GM18870 (cell line): ENCODE measurements at regions not wholly inside any gene's neighbourhood (a gene's known extent, or its start where the extent isn't known, plus 50 kb on each side); places are given as distances from the start of the nearest gene placed in this dataset.

Experiments used
- ATAC-seq: cut with Tn5 transposase; IDR thresholded peaks from one replicate; pipeline ENCODE4 v1.9.1; 2021; ENCODE audit warnings: moderate library complexity; ENCODE audit not compliant: unreplicated experiment

DNA sequence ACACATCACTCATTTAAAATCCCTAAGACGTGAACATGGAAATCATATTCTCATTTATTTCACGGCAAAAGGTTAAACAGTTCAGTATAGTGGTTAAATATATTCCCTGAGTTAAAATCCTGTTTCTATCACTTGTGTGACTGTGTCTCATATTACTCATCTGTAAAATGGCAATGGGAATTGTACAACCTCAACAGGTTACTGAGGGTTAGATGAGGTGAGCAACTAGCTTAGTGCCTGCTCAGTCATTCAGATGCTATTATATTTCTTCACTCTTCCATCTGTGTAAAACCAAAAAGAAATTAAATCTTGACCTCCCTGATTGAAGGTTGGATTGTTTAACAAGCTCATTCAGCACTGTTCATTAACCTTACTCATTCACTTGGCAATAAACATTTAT is 212.4 kb upstream of the STK17B start:
- no peak for ATAC-seq

DNA sequence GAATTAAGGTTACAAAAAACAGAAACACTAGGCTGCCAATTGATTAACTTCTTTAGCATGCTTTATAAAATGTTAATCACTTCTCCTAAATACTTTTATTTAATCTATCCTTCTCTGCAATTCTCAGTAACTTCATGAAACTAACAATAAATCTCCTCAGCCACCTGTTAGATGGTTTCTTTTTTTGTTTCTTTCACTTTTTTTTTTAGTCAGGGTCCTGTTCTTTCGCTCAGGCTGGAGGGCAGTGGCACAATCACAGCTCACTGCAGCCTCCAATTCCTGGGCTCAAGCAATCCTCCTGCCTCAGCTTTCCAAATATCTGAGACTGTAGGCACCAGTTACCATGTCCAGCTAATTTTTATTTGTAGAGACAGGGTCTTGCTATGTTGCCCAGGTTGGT is 213.4 kb upstream of the STK17B start:
- no peak for ATAC-seq

DNA sequence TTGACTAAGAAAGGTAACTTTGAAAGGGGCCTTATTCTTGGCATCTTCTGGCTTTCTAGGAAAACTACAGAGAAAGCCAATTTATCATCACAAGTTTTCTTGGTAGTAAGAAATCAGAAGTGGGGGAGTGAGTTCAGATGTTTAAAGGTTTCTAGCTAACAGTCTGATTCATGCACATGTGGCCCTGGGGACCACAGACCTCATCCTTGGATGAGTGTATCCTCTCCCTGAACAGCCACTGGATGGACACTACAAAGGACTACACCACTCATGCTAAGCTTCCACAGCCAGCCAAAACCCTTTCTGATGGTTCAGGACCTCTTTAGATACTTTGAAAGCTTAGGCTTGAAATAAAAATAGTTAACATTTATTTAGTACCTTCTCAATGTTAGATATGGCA is 218.3 kb upstream of the STK17B start:
- ATAC-seq = no peak

DNA sequence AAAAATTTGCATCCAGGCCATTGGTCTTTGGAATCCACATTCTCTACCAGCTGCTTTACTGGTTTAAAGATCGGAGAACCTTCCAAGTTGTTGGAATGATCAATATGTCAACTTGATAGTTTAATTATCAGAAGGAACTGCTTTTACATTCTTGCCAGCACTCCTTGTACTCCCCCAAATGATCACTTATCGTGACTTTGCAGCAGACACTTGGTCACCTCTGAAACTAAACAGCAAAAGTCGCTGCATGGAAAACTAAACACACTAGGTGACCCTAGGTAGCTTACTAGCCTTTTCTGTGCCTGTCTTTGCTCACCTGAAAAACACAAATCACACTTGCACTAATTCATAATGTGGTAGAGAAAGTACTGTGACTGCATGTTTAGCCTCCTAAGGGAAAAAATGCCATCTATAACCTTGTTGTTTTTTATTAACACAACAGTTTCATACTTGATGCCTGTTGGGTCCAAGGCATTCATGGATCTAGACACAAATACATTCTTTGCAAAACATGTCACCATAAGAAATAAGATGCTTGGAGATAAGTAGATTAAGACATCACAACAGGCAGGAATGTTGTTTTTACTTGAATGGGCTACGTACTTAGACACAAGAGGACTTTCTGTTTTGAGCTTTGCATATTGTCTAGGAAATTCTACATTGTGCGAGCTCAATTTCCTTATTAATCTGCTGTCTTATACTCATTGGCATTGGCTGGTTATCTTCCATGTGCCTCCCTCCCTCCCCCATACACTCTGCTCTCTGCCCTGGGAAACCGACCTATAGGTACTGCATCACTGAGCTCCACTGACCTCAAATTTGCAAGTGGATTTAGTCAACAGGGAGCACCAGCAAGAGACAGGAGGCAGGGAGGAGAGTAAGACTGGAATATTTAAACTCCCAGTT is 219.1 kb upstream of the STK17B start:
- ATAC-seq = no peak

DNA sequence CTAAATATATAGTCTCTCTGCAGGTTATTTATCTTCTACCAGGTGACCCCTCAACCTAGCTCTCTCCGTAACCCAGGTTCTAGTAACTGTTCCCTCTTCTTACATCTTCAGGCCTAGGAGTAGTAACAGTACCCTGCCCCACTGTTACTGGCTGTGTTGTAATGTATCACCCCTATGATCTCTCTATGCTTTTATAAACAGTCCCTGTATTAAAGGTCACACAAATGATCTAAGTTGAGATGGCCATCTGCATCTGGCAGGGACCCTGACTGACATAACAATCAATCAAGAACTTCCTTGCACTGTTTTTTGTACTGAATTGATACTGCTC is 219.7 kb upstream of the STK17B start:
- no peak for ATAC-seq

DNA sequence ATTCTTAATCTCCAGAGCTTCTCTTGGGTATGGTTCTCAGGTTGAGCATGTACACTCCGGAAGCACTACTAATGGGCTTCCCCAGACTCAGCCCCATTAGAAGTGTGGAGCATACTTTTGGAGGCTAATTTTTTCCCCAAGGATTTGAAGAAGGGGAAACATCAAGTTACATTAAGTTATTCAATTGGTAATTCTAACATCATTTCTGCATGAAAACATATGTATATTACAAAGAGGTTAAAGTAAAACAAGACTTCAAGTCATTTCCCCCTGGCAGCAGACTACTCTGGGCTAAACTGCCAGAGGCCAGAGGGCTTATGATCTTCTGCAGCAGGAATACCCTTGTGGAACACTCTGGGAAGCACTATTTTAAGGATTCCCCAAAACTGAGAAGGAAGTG is 227.7 kb upstream of the STK17B start:
- no peak for ATAC-seq

DNA sequence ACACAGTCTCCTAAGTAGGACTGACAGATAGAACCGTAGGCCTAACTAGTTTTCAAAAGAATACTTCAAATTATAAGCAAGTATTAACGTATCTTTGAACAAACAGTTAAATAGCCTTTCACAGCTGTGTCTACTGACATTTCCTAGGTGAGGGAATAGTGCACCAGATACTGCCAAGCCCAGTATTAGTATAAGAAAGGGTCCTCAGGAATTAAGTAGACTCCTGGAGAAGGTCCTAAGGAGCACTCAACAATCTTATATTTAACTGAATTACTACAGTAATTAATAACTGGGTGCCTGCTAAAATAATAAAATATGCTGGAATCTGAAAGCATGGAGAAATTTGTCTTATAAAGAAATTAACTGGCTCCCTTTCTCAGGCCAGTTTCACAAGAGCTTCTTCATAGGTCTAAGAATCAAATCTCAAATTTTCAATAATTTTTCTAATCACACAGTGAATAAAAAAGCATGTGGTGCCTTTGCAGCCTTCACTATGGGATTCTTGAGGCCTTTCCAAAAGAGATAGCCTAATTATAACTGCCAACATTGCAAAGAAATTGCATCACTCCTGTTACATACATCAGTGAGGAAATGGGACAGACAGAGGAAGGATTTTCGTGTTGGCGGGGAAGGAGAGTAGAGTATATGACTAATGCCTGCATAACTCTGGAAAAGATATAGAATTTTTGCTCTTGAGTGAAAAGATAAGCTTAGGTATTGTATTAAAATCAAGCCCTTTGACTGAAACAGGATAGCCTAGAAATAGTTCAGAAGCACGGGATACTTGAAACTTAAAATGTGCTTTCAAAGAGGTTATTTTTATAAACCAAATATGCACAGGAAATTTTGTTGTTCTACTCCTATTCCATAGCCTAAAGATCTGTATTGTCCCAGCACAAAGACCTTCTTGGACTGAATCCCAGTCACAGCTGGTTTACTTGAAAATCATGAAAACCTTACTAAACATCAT is 228.6 kb upstream of the STK17B start:
- ATAC-seq = no peak

DNA sequence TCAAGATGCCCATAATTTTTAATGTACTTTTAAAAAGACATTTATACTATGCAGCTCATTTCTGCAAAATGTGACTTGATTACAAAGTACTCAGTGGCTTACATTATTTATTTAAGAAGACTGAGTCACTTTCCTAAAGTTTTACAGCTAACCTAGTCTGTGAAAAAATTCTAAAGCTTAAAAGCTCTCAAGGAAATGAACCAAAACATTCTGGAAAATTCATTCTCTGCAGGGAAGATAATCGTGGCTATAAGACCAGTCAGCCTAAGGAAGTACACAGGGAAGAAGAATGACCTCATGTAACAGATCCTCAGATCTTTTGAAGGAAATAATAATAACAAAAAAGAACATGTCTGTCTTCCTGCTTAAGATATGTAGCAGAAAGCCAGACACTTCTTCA is 232.1 kb upstream of the STK17B start:
- no peak for ATAC-seq

DNA sequence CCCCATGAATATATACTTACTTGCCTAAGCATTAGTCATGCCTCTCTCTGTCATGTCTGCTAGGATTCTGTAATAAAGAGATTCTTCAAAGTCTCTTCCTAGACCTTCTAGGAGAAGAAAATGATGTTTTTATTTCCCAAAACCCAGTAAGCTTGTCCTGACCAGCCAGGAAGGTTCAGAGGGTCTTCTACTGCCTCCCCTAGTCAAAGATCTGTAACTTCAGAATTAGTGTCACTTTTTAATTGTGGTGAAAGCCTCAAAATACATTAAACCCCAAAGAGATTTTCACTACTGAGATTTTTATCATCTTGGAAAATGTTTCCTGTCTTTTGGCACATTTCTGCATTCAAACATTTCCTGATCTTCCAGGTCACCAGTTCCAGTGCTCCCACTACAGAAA is 232.9 kb upstream of the STK17B start:
- ATAC-seq = no peak

DNA sequence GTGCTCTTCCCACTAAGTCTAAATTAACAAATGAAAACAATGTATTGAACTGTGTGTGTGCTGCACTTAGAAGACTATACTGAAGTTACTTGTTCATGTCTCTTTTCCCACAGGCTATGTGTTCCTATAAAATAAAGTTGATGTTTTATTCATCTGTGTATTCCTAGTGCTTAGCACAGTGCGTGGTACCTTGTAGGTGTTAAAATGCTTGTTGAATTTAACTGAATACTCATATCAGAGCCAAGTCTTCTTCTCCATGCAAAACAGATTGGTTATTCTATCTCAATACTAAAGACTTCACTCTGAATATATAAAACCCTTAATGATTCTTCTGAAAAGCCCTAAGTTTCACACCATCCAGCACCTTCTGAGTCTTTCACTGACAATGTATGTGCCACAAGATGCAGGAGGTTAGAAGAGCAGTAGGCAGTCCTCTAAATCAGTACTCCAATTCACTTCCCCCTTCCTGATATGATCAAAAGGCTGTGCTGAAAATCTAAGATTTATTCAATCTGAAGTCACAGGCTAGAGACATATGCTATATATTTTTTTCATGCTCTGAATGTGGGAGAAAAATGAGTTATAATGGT is 231.7 kb upstream of the CCDC150 start:
- no peak for ATAC-seq

DNA sequence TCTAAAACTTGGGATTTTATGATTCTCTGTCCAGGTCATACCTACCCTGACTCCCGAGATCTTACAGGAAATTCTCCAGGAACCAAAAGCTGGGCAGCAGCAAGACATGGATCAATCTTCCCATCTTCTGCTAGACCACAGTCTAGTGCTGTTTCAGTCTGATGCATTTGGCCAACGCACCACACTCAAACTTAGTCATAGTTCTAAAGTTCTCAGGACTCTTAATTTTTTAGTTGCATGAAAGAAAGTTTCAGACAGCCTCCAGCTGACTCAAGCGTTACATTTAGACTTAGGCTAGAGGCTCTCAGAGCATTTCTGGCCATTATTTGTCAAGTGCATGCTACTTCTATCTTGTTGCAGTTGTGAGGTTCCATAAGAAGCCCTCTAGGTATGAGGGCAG is 230.1 kb upstream of the CCDC150 start:
- peak; percentile 33 for ATAC-seq

DNA sequence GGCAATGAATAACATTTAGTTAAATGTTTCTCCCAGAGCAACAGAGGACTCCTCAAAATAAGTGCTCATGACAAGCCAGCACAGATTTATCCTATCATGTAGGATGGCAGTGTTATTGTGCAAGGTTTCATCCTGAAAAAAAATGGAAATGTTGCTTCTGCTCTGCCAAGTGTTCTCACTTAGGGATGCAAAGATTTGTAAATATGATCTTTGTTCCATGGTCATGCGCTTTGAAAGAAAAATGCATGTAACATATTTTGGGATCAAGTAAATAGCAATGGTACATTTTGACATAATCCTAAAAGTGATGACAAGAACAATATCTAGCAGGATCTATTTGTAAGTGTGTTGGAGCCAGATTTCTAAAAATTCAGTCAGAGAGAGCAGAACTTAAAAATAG is 229.5 kb upstream of the CCDC150 start:
- ATAC-seq = no peak

DNA sequence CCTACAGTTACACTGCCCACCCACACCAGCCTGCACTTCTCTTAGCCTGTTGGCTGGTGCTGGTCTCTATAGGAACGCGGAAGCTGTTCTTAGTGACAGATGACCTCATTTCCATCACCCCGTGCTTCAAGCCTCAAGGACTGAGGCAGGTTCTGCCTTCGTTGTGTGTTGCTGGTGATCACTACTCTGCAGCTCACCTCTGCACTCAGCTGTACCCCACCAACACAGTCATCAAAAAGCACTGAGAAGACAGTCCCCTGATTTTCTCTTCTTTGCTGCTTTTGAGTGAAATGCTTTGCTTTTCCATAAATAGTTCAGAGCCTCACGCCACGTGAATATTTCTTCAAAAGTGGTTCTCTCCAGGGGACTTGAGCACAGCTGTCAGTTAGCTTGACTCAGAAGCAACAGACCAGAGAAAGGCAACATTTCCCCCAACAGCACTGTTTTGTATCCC is 225.7 kb upstream of the CCDC150 start:
- peak; percentile 79 for ATAC-seq

DNA sequence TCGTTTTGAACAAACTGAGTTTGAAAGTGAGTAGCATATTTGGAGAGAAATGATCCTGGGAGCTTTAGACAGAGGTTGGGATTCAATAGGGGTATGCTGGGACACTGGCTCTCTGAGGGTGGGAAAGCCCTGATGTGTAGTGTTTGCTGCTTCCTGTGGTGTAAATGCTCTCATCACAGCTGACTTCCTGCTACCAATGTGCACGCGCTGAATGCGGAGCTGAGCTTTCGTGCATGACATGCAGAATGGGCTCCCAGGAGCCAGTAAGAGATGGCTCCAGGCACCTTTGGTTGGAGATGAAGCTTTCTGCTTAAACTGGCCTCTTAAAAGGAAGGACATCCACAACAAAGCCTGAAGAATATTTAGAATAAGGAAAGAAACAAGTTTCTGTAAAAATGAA is 224.1 kb upstream of the CCDC150 start:
- peak; percentile 54 for ATAC-seq

DNA sequence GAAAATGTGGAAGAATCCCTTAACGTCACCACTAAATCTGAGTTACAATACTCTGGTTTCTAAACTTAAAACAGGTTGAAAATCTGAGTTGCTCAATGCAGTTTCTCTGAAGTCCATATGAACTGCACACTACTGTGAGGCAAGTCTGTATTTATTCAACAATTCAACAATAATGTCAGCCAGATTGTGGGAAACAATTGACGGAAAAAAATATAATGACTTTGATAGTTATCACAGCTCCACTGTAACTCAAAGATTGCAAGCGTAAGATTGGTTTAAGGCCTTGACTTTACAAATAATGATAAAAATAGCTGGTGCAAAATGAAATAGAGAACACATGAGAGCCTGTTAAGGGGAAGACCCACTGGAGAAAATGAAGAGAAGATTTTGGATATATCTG is 219.4 kb upstream of the CCDC150 start:
- ATAC-seq = no peak

DNA sequence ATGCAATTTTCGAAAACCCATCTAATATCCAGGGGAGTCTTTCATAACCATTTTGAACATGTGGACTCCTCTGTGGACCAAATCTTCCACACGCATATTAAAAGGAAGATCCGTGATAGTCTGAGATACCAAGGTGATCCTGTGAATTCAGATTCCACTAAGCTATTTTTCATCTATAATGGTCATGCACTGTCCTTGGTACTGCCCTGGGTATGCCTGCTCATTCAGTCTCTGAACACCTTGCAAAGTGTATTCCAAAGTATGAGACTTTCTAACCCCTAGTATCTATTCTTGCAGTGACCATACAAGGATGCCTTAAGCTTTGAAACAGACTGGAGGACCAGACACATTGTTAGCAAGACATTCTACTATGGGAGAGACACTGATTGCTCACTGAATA is 217.6 kb upstream of the CCDC150 start:
- ATAC-seq = no peak

DNA sequence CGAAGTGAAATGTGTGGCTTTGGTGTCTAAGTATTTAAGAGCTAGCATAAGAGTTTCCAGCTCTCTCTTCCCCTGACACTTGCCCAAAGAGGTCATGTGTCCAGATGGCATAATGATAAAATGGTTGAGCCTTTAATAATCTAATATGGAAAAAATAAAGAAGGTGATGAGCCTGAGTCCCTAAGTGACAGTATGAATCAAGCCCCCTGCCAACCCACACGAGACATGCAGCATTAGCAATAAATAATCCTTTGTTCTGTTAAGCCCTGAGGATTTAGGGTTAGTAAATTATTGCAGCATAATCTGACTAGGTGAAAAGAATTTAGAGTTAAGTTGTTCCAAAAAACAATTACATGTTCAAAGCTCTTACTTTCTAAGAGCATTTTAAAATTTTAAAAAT is 217.2 kb upstream of the CCDC150 start:
- ATAC-seq = no peak

DNA sequence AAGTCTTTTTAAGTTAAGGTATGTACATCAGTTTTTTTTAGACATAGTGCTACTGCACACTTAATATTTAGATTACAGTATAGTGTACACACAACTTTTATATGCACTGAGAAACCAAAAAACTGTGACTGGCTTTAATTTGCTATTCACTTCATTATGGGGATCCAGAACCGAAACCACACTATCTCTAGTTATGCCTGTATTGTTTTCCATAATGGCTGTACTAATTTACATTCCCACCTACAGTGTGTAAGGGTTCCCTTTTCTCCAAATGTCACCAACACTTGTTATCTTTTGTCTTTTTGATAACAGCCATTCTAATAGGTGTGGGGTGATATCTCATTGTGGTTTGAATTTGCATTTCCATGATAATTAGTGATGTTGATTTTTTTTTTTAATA is 213.4 kb upstream of the CCDC150 start:
- no peak for ATAC-seq

DNA sequence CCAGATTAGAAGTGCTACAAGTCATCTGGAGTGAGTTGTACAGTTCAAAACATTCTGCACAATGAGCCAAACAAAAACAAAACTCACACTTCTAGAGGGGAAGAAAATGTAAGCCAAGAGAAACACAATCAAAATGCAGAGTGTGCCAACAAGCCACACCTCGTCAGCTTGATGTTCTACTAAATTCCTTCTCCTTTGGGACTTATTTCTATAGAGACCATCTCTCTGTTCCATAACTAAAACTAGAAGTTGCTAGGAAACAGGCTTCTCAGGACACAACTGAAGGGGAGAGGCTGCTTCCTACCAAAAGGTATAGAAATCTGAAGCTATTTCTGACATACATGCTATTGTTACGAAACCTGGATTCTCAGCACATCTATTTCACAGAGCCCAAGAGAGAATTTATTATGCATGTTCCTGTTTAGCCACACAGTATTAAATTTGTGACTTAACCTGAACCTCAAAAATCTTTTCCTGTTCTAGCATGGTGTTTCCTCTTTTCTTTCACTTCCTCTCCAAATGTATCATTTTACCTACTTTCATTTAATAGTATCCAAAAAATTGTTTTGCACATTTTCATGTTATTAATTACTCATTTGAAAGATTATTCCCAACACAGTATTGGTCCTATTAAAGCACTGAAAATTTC is 211.4 kb upstream of the CCDC150 start:
- ATAC-seq = no peak

DNA sequence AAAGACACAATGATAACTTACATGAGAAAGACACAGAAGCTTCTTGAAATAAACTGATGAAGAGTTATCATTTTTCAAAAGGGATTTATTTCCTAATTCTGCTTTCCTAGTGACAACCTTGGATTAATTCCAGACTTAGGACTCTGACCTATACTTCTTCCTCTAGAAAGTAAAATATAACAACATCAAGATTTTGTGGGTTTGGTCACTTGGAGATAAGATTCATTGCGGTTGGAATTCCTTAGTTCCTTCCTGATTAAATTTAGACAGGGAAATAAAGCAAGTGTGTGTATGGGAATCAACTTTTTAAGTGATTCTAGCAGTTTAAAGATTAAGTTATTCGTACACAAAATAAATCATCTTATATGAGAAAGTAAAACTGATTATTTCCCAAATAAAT is 208.4 kb upstream of the CCDC150 start:
- ATAC-seq = no peak

DNA sequence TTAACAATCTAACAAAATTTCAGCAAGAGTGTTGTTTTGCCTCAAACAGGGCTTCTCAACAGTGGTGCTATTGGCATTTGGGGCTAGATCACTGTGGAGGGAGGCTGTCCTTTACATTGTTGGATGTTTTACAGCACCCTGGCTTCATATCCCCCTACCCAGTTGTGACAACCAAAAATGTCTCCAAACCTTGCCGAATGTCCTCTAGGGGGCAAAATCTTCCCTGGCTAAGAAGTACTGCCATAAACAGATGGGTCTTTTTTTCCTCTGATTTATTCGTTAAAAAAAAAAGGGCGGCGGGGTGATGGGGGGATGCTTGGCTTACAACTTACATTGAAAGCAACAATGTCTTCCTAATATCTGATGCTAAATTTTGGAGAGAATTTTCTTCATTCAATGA is 207.6 kb upstream of the CCDC150 start:
- ATAC-seq = no peak
